Astrocyte of the spinal cord (primary cell): ENCODE measurements at regions not wholly inside any gene's neighbourhood (a gene's known extent, or its start where the extent isn't known, plus 50 kb on each side); places are given as distances from the start of the nearest gene placed in this dataset.

Source experiments
- DNase-seq: peaks from one replicate; pipeline ENCODE4 v3.0.0; 2011; ENCODE audit warnings: low read depth, low spot score
- H3K4me3 ChIP-seq: 2 replicates; pipeline ENCODE4 v1.5.1; 2011; ENCODE audit warnings: low read depth, mild to moderate bottlenecking, low read length, moderate library complexity
- CTCF ChIP-seq: IDR thresholded peaks from 2 replicates; pipeline ENCODE4 v1.5.1; 2012; ENCODE audit warnings: low read depth, mild to moderate bottlenecking, low read length, inconsistent platforms
- in situ Hi-C: cut with HindIII; loops from 2 replicates; pipeline ENCODE4 v1.10.0; 2017; ENCODE audit warnings: low sequenced_read_pairs

GRCh38 chr12:13433768-13434167 is 237.2 kb downstream of the EMP1 start:
- in situ Hi-C loops = no loop called here
- TF ChIP-seq CTCF = no peak
- H3K4me3 ChIP-seq = no peak overlapping the region
- DNase-seq = no peak

- no peak for TF ChIP-seq CTCF
- H3K4me3 ChIP-seq = no peak overlapping the region
- in situ Hi-C loops = no loop called here
Measured at GRCh38 chr12:13431041-13431440, 234.5 kb downstream of the EMP1 start.

GRCh38 chr12:13428538-13429265 is 232.2 kb downstream of the EMP1 start:
- no peak overlapping the region for H3K4me3 ChIP-seq
- TF ChIP-seq CTCF = no peak
- in situ Hi-C loops = no loop called here
- DNase-seq = peak; percentile 54

More at GRCh38 chr12:13431041-13431440, 234.5 kb downstream of the EMP1 start:
- DNase-seq = no peak

GRCh38 chr12:13425766-13426165 is 229.2 kb downstream of the EMP1 start:
- peak; percentile 81 for DNase-seq
- in situ Hi-C loops = no loop called here
- no peak for TF ChIP-seq CTCF
- no peak overlapping the region for H3K4me3 ChIP-seq

- TF ChIP-seq CTCF = no peak
- DNase-seq = no peak
- in situ Hi-C loops = no loop called here
- no peak overlapping the region for H3K4me3 ChIP-seq
Measured at GRCh38 chr12:13422291-13422690, 225.8 kb downstream of the EMP1 start.

GRCh38 chr12:13417516-13417915 is 221.0 kb downstream of the EMP1 start:
- no peak for DNase-seq
- no peak for TF ChIP-seq CTCF
- in situ Hi-C loops = no loop called here
- H3K4me3 ChIP-seq = no peak overlapping the region
